ENCODE measurements at regions not wholly inside any gene's neighbourhood (a gene's known extent, or its start where the extent isn't known, plus 50 kb on each side); places are given as distances from the start of the nearest gene placed in this dataset.

DNA sequence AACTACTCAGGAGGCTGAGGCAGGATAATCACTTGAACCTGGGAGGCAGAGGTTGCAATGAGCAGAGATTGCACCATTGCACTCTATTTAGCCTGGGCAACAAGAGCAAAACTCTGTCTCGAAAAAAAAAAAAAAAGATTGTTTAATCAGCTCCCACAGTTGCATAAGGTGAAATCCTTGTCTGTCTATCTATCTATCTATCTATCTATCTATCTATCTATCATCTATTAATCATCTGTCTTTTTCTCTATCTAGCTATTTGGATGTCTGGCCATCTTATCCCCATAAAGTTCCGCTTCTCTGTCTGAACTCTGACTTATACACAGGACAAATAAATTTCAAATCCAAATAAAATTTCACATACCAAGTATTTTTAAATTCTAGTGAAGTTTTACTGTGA, 223.2 kb upstream of the PGRMC2 start:
- DNase-seq: no peak
- Histone ChIP-seq H3K4me1 (peaks cover 0 to 4% (median 0%) of the 10 kb centered on the region in 3 donors), H3K27me3 (no peaks in the 10 kb centered on the region), H3K27ac (no peak overlapping the region), H3K36me3 (no peaks in the 10 kb centered on the region), H3K9me3 (no peaks in the 10 kb centered on the region), H3K4me3 (no peak overlapping the region)
- TF ChIP-seq POLR2A (IDR thresholded peaks at IDR 0.05): no peak
- TF ChIP-seq, protein P1, sequence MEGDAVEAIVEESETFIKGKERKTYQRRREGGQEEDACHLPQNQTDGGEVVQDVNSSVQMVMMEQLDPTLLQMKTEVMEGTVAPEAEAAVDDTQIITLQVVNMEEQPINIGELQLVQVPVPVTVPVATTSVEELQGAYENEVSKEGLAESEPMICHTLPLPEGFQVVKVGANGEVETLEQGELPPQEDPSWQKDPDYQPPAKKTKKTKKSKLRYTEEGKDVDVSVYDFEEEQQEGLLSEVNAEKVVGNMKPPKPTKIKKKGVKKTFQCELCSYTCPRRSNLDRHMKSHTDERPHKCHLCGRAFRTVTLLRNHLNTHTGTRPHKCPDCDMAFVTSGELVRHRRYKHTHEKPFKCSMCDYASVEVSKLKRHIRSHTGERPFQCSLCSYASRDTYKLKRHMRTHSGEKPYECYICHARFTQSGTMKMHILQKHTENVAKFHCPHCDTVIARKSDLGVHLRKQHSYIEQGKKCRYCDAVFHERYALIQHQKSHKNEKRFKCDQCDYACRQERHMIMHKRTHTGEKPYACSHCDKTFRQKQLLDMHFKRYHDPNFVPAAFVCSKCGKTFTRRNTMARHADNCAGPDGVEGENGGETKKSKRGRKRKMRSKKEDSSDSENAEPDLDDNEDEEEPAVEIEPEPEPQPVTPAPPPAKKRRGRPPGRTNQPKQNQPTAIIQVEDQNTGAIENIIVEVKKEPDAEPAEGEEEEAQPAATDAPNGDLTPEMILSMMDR (IDR thresholded peaks at IDR 0.05): no peak
- WGBS, 2 donors: 66 to 95% methylated on average over 2 of the region's 2 CpGs
- intact Hi-C loops (cut with DNase I): no loop called here

DNA sequence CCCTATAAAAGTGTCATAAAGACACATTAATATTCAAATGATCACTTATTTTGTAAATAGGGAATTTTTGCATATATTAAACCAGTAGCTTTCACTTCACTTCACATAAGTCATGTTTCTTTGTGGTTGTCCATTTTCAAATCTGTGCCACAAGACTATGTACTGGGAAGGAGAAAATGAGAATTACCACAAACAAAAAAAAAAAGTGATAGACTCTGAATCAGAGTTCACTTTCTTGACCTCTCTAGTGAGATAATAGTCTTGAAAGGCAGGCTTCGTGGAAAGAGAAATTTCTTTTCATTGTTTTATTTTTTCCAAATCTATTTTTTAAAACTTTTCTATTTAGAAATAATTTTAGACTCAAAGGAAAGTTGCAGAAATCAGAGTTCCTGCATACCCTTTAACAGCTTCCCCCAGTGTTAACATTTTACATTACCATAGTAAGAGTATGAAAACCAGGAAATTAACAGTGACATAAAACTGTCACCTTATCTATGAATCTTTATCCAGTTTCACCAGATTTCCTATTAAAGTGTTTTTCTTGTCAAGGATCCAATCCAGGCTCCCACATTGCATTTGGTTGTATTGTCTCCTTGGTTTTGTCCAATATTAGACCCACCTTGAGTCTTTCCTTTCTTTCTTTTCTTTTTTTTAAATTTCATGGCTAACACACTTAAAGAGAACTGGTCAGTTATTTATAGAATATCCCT, 215.4 kb upstream of the PGRMC2 start:
- Histone ChIP-seq H3K4me1 (no peaks in the 10 kb centered on the region), H3K4me3 (no peak overlapping the region), H3K27ac (no peak overlapping the region), H3K9me3 (peaks cover 0 to 7% (median 4%) of the 10 kb centered on the region in 3 donors), H3K36me3 (no peaks in the 10 kb centered on the region), H3K27me3 (no peaks in the 10 kb centered on the region)
- no peak for TF ChIP-seq POLR2A (IDR thresholded peaks at IDR 0.05)
- TF ChIP-seq, protein P1 (IDR thresholded peaks at IDR 0.05): no peak
- intact Hi-C loops (cut with DNase I): no loop called here
- no peak for DNase-seq
- 69 to 70% methylated on average over 1 of the region's 1 CpG for WGBS, 2 donors

- TF ChIP-seq, protein P1 (IDR thresholded peaks at IDR 0.05): no peak
- no peak for TF ChIP-seq POLR2A (IDR thresholded peaks at IDR 0.05)
- no peaks in the 10 kb centered on the region for H3K36me3 ChIP-seq
- no peaks in the 10 kb centered on the region for H3K27me3 ChIP-seq
- H3K9me3 ChIP-seq: peaks cover 0 to 7% (median 4%) of the 10 kb centered on the region in 3 donors
- H3K4me1 ChIP-seq: no peaks in the 10 kb centered on the region
- no peak overlapping the region for H3K27ac ChIP-seq
- no peak overlapping the region for H3K4me3 ChIP-seq
- WGBS, 2 donors: 92 to 93% methylated on average over 2 to 3 of the region's 3 CpGs
- intact Hi-C loops (cut with DNase I): no loop called here
- DNase-seq: no peak
These were observed 213.6 kb upstream of the PGRMC2 start for GRCh38 chr4:128501239-128501638.

DNA sequence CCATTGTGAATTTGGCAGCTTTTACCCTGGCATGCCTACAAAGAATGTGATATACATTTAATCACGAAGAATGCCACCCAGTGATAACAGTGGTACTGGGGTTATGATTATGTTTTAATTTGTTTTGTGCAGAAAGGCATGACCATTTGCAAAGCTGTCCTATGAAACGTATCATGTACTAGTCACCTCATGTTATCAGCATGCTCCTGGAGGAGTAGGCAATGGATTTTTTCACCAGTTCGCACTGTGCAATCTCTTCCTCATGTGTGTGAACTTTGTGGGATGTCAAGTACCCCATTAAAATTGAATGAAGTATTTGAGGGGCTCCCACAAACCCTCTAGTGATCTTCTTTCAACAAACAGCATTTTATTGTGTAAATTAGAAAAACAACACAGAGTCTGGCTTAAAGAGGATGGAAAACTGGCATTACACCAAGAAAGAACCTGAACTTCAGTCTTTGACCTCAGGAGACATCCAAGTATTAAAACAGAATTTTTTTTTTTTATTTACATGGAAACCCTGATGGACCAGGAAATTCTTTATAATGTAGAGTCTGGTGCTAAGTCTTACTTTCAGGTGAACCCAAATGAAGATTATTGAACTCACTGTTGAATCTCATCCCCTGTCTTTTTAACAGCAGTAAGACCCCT, 200.6 kb upstream of the PGRMC2 start:
- intact Hi-C loops (cut with DNase I): no loop called here
- Histone ChIP-seq H3K27me3 (no peaks in the 10 kb centered on the region), H3K36me3 (no peaks in the 10 kb centered on the region), H3K9me3 (no peaks in the 10 kb centered on the region), H3K27ac (no peak overlapping the region), H3K4me1 (peaks cover 0 to 24% (median 0%) of the 10 kb centered on the region in 3 donors), H3K4me3 (no peak overlapping the region)
- DNase-seq: no peak
- WGBS, 2 donors: 55 to 74% methylated on average over 3 of the region's 3 CpGs
- TF ChIP-seq, protein P1 (IDR thresholded peaks at IDR 0.05): no peak
- no peak for TF ChIP-seq POLR2A (IDR thresholded peaks at IDR 0.05)

GRCh38 chr4:128484896-128485295, 197.3 kb upstream of the PGRMC2 start:
- TF ChIP-seq POLR2A (IDR thresholded peaks at IDR 0.05): no peak
- TF ChIP-seq, protein P1 (IDR thresholded peaks at IDR 0.05): no peak
- H3K4me1 ChIP-seq: peaks cover 0 to 14% (median 0%) of the 10 kb centered on the region in 3 donors
- no peaks in the 10 kb centered on the region for H3K36me3 ChIP-seq
- H3K27me3 ChIP-seq: no peaks in the 10 kb centered on the region
- H3K9me3 ChIP-seq: no peaks in the 10 kb centered on the region
- H3K4me3 ChIP-seq: no peak overlapping the region
- no peak for DNase-seq
- intact Hi-C loops (cut with DNase I): no loop called here
- H3K27ac ChIP-seq: no peak overlapping the region

All from esophagus squamous epithelium (tissue), 5 donors.